Large intestine (tissue), 3 donors: ENCODE measurements at regions not wholly inside any gene's neighbourhood (a gene's known extent, or its start where the extent isn't known, plus 50 kb on each side); places are given as distances from the start of the nearest gene placed in this dataset.

Experiments used
- DNase-seq, 2 donors: peaks; one replicate each; pipeline versions ENCODE4 v3.0.0 to v3.0.0-alpha.2; 2013
- H3K27ac ChIP-seq: one replicate; pipeline ENCODE4 v1.5.1; 2013; ENCODE audit warnings: low read length
- H3K27me3 ChIP-seq: 2 replicates; pipeline ENCODE4 v1.6.1; 2013; ENCODE audit warnings: low read length; ENCODE audit not compliant: control insufficient read depth, insufficient read depth
- H3K36me3 ChIP-seq: 2 replicates; pipeline ENCODE4 v1.6.1; 2013; ENCODE audit warnings: low read length; ENCODE audit not compliant: control insufficient read depth, insufficient read depth
- H3K4me1 ChIP-seq: one replicate; pipeline ENCODE4 v1.6.1; 2013; ENCODE audit warnings: low read length; ENCODE audit not compliant: control insufficient read depth, insufficient read depth
- H3K4me3 ChIP-seq: one replicate; pipeline ENCODE4 v1.5.1; 2013; ENCODE audit warnings: low read length
- H3K9me3 ChIP-seq: one replicate; pipeline ENCODE4 v1.6.1; 2013; ENCODE audit warnings: mild to moderate bottlenecking, low read depth, low read length, moderate library complexity; ENCODE audit not compliant: control insufficient read depth
- WGBS: methylation state at CpG from one replicate; pipeline ENCODE4 v1.1.5; 2013; ENCODE audit warnings: low lambda C conversion rate; ENCODE audit not compliant: insufficient coverage; 5-methylcytosine and 5-hydroxymethylcytosine counted together

DNA sequence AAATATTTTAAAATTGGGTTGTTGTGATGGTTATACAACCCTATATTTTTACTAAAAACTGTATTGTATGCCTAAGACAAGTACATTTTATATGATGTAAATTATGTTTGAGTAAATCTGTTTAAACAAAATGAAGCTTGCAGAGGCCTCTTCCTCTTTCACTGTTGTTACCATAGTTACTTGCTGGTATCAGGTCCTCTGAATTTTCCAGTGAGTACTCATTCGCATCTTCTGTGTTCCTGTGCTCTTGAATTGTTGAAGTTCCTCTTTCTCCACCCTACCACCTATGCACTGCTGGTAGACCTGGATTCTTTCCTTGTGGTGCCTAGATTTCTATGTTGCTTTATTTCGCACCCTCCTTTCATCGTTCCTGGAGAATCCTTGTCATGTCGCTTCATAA is 938.5 kb upstream of the ACO1 start:
- 89% methylated on average over 3 of the region's 4 CpGs for WGBS
- Histone ChIP-seq H3K4me3 (no peak overlapping the region), H3K27ac (no peak overlapping the region), H3K27me3 (no peaks in the 10 kb centered on the region), H3K9me3 (no peaks in the 10 kb centered on the region), H3K4me1 (no peaks in the 10 kb centered on the region), H3K36me3 (no peaks in the 10 kb centered on the region)
- no peak for DNase-seq

DNA sequence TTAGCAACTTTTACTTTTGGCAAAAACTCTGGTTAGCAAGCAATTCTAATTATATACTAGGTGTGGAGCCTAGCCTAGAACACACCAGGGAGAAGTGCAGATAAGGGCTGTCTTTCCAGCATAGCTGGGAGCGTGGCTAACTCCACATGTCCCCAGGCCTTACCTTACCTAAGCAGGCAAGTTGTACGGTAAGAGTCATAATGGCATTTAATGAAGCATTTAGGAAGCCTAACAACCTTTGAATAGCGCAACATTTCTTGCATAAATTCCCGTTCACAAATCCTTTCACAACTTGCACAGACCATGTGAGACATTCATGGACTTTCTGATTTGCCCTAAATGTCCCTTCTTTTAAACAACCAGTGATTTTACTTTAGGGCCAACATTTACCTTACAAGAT is 917.4 kb upstream of the ACO1 start:
- Histone ChIP-seq H3K36me3 (no peaks in the 10 kb centered on the region), H3K27ac (no peak overlapping the region), H3K4me3 (no peak overlapping the region), H3K27me3 (no peaks in the 10 kb centered on the region), H3K4me1 (no peaks in the 10 kb centered on the region), H3K9me3 (no peaks in the 10 kb centered on the region)
- 93% methylated on average over 3 of the region's 4 CpGs for WGBS
- DNase-seq = no peak

DNA sequence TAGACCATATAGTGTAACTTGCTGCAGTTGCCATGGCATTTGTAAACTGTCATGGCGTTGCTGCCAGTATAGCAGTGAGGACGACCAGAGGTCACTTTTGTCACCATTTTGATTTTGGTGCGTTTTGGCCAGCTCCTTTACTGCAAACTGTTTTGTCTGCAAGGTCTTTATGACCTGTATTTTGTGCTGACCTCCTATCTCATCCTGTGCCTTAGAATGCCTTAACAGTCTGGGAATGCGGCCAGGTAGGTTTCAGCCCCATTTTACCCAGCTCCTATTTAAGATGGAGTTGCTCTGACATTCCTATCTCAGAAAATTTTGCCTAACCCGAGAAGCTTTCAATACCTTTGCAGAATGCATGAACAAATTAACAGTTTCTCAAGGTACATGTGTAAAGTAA is 914.4 kb upstream of the ACO1 start:
- H3K4me1 ChIP-seq = no peaks in the 10 kb centered on the region
- H3K9me3 ChIP-seq = no peaks in the 10 kb centered on the region
- H3K4me3 ChIP-seq = no peak overlapping the region
- H3K27me3 ChIP-seq = no peaks in the 10 kb centered on the region
- H3K36me3 ChIP-seq = no peaks in the 10 kb centered on the region
- no peak for DNase-seq
- H3K27ac ChIP-seq = no peak overlapping the region
- WGBS = 80% methylated on average over 2 of the region's 5 CpGs

DNA sequence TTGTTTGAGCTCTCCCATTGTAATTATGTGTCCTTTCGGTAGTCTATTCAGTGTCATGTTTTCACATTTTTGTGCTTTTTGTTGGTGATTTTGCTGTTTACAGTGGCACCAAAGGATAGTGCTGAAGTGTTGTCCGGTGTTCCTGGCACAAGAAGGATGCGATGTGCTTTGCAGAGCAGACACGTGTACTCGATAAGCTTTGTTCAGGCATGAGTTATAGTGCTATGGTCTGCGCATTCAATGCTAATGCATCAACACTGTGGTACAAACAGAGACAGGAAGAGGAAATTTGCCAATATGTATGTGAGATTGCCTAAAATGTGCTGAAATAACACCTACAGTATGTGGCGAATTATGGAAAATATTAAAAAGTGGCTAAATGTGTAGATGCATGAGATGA is 913.4 kb upstream of the ACO1 start:
- Histone ChIP-seq H3K36me3 (no peaks in the 10 kb centered on the region), H3K4me3 (no peak overlapping the region), H3K27me3 (no peaks in the 10 kb centered on the region), H3K9me3 (no peaks in the 10 kb centered on the region), H3K4me1 (no peaks in the 10 kb centered on the region), H3K27ac (no peak overlapping the region)
- DNase-seq = no peak
- WGBS = 88% methylated on average over 1 of the region's 7 CpGs

DNA sequence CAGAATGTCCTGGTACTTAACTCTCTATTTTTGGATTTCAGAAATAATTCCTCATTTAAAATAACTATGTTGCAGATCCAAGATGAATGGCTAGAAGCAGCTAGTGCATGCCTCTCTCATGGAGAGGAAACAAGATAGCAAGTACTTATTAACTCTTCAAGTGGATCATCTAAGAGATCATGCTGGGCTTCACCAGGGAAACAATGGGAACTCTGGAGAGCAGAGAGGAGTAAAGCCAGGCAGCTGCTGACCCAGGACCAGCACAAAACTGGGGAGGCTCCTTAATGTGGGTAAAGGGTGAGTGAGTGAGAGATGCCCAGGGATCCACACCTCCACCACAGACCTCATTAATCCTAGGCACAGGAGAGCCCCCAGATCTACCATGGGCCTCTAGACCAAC is 897.8 kb upstream of the ACO1 start:
- H3K9me3 ChIP-seq = no peaks in the 10 kb centered on the region
- no peaks in the 10 kb centered on the region for H3K4me1 ChIP-seq
- H3K4me3 ChIP-seq = no peak overlapping the region
- no peaks in the 10 kb centered on the region for H3K27me3 ChIP-seq
- H3K36me3 ChIP-seq = no peaks in the 10 kb centered on the region
- DNase-seq = no peak
- H3K27ac ChIP-seq = no peak overlapping the region

DNA sequence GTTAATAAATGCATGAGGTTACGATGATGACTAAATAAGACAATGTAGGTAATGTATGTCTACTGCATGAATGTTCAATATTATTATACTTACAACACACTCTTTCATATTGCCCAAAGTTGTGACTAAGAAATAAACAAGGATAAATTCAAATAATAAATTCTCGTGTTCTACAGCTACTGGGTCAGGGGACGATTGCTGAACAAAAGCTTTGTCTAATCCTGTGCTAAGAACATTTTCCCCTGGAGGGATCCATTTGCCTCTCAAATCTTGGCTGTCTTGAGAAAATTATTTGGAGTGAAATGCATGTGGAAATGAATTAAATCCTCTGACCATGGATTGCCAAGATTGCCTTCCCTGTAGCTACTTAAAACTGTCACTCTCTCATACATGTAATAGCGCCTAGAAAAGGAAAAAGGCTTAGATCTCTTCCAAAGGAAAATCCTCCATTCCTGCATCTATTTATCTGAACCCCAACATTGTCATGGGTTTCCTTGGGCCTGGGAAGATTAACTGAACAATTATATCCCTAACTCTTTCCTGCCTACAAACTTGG is 893.8 kb upstream of the ACO1 start:
- Histone ChIP-seq H3K9me3 (no peaks in the 10 kb centered on the region), H3K4me3 (no peak overlapping the region), H3K36me3 (no peaks in the 10 kb centered on the region), H3K27me3 (no peaks in the 10 kb centered on the region), H3K4me1 (no peaks in the 10 kb centered on the region), H3K27ac (no peak overlapping the region)
- 100% methylated on average over 2 of the region's 4 CpGs for WGBS
- no peak for DNase-seq

DNA sequence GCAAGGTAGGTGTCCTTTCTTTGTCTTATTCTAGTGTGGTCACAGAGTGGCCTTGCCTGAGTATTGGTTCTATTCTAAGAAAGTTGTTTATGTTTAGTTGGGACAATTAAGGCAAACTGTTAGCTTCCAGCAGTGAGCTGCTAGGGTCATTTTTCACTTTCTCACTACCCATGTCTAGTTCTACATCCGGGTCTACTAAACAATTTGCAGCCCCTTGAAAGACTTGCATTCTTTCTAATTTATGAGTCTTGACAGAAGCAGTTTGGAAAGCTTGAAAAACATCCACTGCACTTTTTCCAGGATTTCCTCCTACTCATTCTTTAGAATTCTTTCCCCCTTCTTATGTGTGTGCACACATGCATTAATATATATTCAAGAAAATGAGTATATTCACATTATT is 892.2 kb upstream of the ACO1 start:
- WGBS = 63% methylated on average over 1 of the region's 1 CpG
- no peaks in the 10 kb centered on the region for H3K4me1 ChIP-seq
- H3K4me3 ChIP-seq = no peak overlapping the region
- no peak for DNase-seq
- no peaks in the 10 kb centered on the region for H3K9me3 ChIP-seq
- H3K36me3 ChIP-seq = no peaks in the 10 kb centered on the region
- no peaks in the 10 kb centered on the region for H3K27me3 ChIP-seq
- no peak overlapping the region for H3K27ac ChIP-seq

DNA sequence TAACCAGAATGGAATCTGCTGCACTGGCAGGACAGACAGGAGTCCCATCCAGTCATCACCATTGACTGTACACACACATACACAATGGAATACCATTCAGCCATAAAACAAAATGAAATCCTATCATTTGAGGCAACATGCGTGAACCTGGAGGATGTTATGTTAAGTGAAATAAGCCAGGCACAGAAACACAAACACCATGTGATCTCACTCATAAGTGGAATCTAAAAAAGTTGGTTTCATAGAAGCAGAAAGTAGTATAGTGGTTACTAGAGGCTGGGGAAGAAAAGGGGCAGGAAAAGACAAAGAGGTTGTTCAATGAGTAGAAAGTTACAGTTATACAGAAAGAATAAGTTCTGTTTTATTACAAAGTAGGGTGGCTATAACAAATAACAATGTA is 884.0 kb upstream of the ACO1 start:
- H3K27ac ChIP-seq = no peak overlapping the region
- no peaks in the 10 kb centered on the region for H3K27me3 ChIP-seq
- DNase-seq = no peak
- H3K9me3 ChIP-seq = no peaks in the 10 kb centered on the region
- no peaks in the 10 kb centered on the region for H3K4me1 ChIP-seq
- H3K36me3 ChIP-seq = no peaks in the 10 kb centered on the region
- H3K4me3 ChIP-seq = no peak overlapping the region
- 100% methylated on average over 1 of the region's 1 CpG for WGBS

DNA sequence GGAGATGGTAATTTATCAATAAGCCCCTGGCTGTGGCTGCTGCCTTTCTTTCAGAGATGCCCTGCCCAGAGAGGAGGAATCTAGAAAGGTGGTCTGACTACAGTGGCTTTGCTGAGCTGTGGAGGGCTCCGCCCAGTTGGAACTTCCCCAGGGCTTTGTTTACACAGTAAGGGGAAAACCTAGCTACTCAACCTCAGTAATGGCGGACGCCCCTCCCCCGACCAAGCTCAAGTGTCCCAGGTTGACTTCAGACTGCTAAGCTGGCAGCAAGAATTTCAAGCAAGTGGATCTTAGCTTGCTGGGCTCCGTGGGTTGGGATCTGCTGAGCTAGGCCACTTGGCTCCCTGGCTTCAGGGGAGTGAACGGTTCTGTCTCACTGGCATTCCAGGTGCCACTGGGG is 865.4 kb upstream of the ACO1 start:
- Histone ChIP-seq H3K4me3 (no peak overlapping the region), H3K36me3 (no peaks in the 10 kb centered on the region)
- WGBS = no CpG with 5 or more reads among the region's 6 CpGs

DNA sequence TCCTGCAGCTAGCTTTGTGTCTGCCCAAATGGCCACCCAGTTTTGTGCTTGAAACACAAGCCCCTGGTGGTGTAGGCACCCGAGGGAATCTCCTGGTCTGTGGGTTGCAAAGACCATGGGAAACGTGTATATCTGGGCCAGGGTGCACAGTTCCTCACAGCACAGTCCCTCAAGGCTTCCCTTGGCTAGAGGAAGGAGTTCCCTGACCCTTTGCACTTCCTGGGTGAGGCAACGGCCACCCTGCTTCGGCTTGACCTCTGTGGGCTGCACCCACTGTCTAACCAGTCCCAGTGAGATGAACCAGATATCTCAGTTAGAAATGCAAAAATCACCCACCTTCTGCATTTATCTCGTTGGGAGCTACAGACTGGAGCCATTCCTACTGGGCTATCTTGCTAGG is 865.0 kb upstream of the ACO1 start:
- Histone ChIP-seq H3K9me3 (no peaks in the 10 kb centered on the region), H3K27ac (no peak overlapping the region), H3K36me3 (no peaks in the 10 kb centered on the region), H3K4me3 (no peak overlapping the region), H3K4me1 (no peaks in the 10 kb centered on the region), H3K27me3 (no peaks in the 10 kb centered on the region)
- 83% methylated on average over 1 of the region's 5 CpGs for WGBS
- DNase-seq = no peak

More for the DNA sequence above, 865.4 kb upstream of the ACO1 start:
- Histone ChIP-seq H3K4me1 (no peaks in the 10 kb centered on the region), H3K9me3 (no peaks in the 10 kb centered on the region), H3K27me3 (no peaks in the 10 kb centered on the region), H3K27ac (no peak overlapping the region)
- DNase-seq = no peak

DNA sequence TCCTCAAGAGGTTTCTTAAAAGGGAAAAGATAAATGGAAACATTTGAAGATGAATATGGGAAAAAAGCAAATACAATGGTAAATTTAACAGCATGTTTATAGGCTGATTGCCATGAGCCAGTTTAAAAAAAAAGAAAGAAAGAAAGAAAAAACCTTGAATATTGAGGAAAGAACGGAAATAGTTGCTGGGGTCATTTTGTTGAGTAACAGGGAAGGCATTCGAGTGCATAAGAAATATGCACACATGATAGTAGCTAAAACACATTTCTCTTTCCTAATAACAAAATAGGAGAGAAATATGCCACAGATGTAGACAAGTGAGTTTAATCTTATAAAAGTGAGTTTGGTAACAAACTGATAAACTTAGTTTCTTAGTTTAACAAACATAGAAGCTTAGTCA is 864.6 kb upstream of the ACO1 start:
- H3K4me3 ChIP-seq = no peak overlapping the region
- H3K36me3 ChIP-seq = no peaks in the 10 kb centered on the region
- no peaks in the 10 kb centered on the region for H3K4me1 ChIP-seq
- H3K9me3 ChIP-seq = no peaks in the 10 kb centered on the region
- whole genome bisulfite sequencing = 94% methylated on average over 2 of the region's 2 CpGs
- no peaks in the 10 kb centered on the region for H3K27me3 ChIP-seq
- H3K27ac ChIP-seq = no peak overlapping the region
- DNase-seq = no peak
